Panc1 (cell line): ENCODE measurements at regions not wholly inside any gene's neighbourhood (a gene's known extent, or its start where the extent isn't known, plus 50 kb on each side); places are given as distances from the start of the nearest gene placed in this dataset.

ENCODE experiments used
- ATAC-seq: fragments of 200-7000 bp; cut with Tn5 transposase; 2 replicates; pipeline ENCODE4 v1.9.1; 2020; ENCODE audit warnings: mild to moderate bottlenecking, moderate library complexity
- BruUV-seq: library from RNA; stranded (reverse); fragments of 400-500 nt; replicated peaks from 2 replicates; lab custom pipeline; 2021; lab: Mats Ljungman, UMichigan
- CTCF ChIA-PET: fragments of 300-600 bp; sonication (Branson Sonifier 250); formaldehyde crosslinking; loops from one replicate; lab custom pipeline; 2022; ENCODE audit warnings: antibody characterized with exemption; lab: Charles Lee
- POLR2A ChIA-PET: fragments of 300-600 bp; sonication (Branson Sonifier 250); formaldehyde crosslinking; loops from one replicate; lab custom pipeline; 2022; ENCODE audit warnings: antibody characterized with exemption; lab: Charles Lee
- DNase-seq: peaks from one replicate; pipeline ENCODE4 v3.0.0-alpha.2; 2010; ENCODE audit warnings: low read depth, low spot score
- H3K27ac ChIP-seq: 2 replicates; pipeline ENCODE4 v1.5.1; 2011; ENCODE audit warnings: mild to moderate bottlenecking, low read length, inconsistent platforms
- H3K27me3 ChIP-seq: fragments of 200-500 bp; sonication (Bioruptor generic); 2 replicates; pipeline ENCODE4 v1.6.0; 2014; ENCODE audit warnings: low read length, inconsistent platforms; ENCODE audit not compliant: control insufficient read depth, insufficient read depth
- H3K36me3 ChIP-seq: fragments of 200-500 bp; sonication (Bioruptor generic); 2 replicates; pipeline ENCODE4 v1.5.1; 2014; ENCODE audit warnings: inconsistent platforms, mild to moderate bottlenecking, low read length, moderate library complexity; ENCODE audit not compliant: control insufficient read depth, insufficient read depth
- H3K4me1 ChIP-seq: 2 replicates; pipeline ENCODE4 v1.5.1; 2011; ENCODE audit warnings: inconsistent platforms, mild to moderate bottlenecking, low read length, moderate library complexity; ENCODE audit not compliant: control insufficient read depth, insufficient read depth
- H3K4me3 ChIP-seq, 2 experiments: 2 replicates each; pipeline ENCODE4 v1.5.1; 2011 to 2012; ENCODE audit warnings: low read depth in 2 of 2, low read length in 2 of 2, mild to moderate bottlenecking in 2 of 2, inconsistent platforms in 1 of 2, moderate library complexity in 1 of 2
- H3K9me3 ChIP-seq: fragments of 200-500 bp; sonication (Bioruptor generic); 2 replicates; pipeline ENCODE4 v1.5.1; 2014; ENCODE audit warnings: low read depth, mild to moderate bottlenecking, inconsistent platforms, low read length, moderate library complexity; ENCODE audit not compliant: control insufficient read depth, insufficient read depth
- CTCF ChIP-seq: fragments of 450-650 bp; IDR thresholded peaks from 2 replicates; pipeline ENCODE4 v1.5.1; 2017; ENCODE audit warnings: mild to moderate bottlenecking
- POLR2AphosphoS5 ChIP-seq: IDR thresholded peaks from 2 replicates; pipeline ENCODE4 v1.6.1; 2012; ENCODE audit warnings: mild to moderate bottlenecking, low read depth, low read length, moderate library complexity
- REST ChIP-seq, 2 experiments: IDR thresholded peaks; 2 replicates each; pipeline ENCODE4 v1.6.1; 2011 to 2012; ENCODE audit warnings: low read depth in 2 of 2, control low read depth in 1 of 2, low read length in 1 of 2, mild to moderate bottlenecking in 1 of 2, moderate library complexity in 1 of 2; ENCODE audit not compliant: insufficient read depth in 1 of 2
- SIN3A ChIP-seq: IDR thresholded peaks from 2 replicates; pipeline ENCODE4 v1.6.1; 2012; ENCODE audit warnings: low read depth, mild to moderate bottlenecking, low read length, moderate library complexity, borderline replicate concordance; ENCODE audit not compliant: insufficient read depth
- TCF7L2 ChIP-seq: IDR thresholded peaks from 2 replicates; pipeline ENCODE4 v1.6.1; 2011; ENCODE audit warnings: mild to moderate bottlenecking, low read depth, low read length, inconsistent platforms
- in situ Hi-C: cut with HindIII; loops from 2 replicates; pipeline ENCODE4 v1.10.0; 2016; ENCODE audit warnings: low sequenced_read_pairs, low pct_unique_long_range_greater_than_20kb
- intact Hi-C: fragments of 100-400 bp; cut with micrococcal nuclease; formaldehyde crosslinking; loops from one replicate; pipeline ENCODE4 v1.10.0; 2022; ENCODE audit not compliant: unreplicated experiment

GRCh38 chr10:128926711-128927110 is 540.3 kb upstream of the MGMT start:
- ChIA-PET CTCF (no interaction called here), POLR2A (no interaction called here)
- in situ Hi-C loops (no loop called here), intact Hi-C loops (no loop called here)
- DNase-seq = no peak
- Histone ChIP-seq H3K4me1 (no peaks in the 10 kb centered on the region), H3K27me3 (no peaks in the 10 kb centered on the region), H3K27ac (no peak overlapping the region), H3K36me3 (no peaks in the 10 kb centered on the region), H3K9me3 (no peaks in the 10 kb centered on the region), H3K4me3 (no peak overlapping the region)
- BruUV-seq = no TSS peak
- no peak for ATAC-seq
- TF ChIP-seq POLR2AphosphoS5 = no peak
- TF ChIP-seq SIN3A = no peak
- TF ChIP-seq REST (IDR thresholded peaks at IDR 0.05; ENCODE audit: insufficient read depth in 1 of 2, low read depth in 2 of 2, low read length in 1 of 2) = no peak
- TF ChIP-seq CTCF = no peak

GRCh38 chr10:128927497-128928161 is 539.4 kb upstream of the MGMT start:
- intact Hi-C loops (no loop called here), in situ Hi-C loops (no loop called here)
- Histone ChIP-seq H3K9me3 (no peaks in the 10 kb centered on the region), H3K4me1 (no peaks in the 10 kb centered on the region), H3K36me3 (no peaks in the 10 kb centered on the region), H3K27ac (no peak overlapping the region), H3K4me3 (no peak overlapping the region), H3K27me3 (no peaks in the 10 kb centered on the region)
- POLR2A ChIA-PET = no interaction called here
- CTCF ChIA-PET = no interaction called here
- TF ChIP-seq REST (IDR thresholded peaks at IDR 0.05; ENCODE audit: insufficient read depth in 1 of 2, low read depth in 2 of 2, low read length in 1 of 2) (no peak), TCF7L2 (no peak), CTCF (no peak), POLR2AphosphoS5 (no peak), SIN3A (no peak)
- ATAC-seq (no peak), DNase-seq (no peak)
- no TSS peak for BruUV-seq
